ENCODE measurements at regions not wholly inside any gene's neighbourhood (a gene's known extent, or its start where the extent isn't known, plus 50 kb on each side); places are given as distances from the start of the nearest gene placed in this dataset.
"Not testable (repeated sequence)": the region's sequence is repeated elsewhere in the genome, so short reads cannot be mapped to it uniquely, and the experiment has no call there.

GRCh38 chr4:117014236-117014635 is 71.1 kb downstream of the TRAM1L1 start:
- H3K9ac ChIP-seq (ENCODE audit: low read depth, low read length): no peak overlapping the region
- no peaks in the 10 kb centered on the region for H3K9me3 ChIP-seq (ENCODE audit: control insufficient read depth, insufficient read depth, low read length)
- no peaks in the 10 kb centered on the region for H3K4me1 ChIP-seq (ENCODE audit: insufficient read depth, low read length)
- no peaks in the 10 kb centered on the region for H3K36me3 ChIP-seq (ENCODE audit: insufficient read depth, low read length)

GRCh38 chr4:117010671-117011070 is 74.7 kb downstream of the TRAM1L1 start:
- H3K9me3 ChIP-seq (ENCODE audit: control insufficient read depth, insufficient read depth, low read length): no peaks in the 10 kb centered on the region
- no peak overlapping the region for H3K9ac ChIP-seq (ENCODE audit: low read depth, low read length)
- H3K36me3 ChIP-seq (ENCODE audit: insufficient read depth, low read length): no peaks in the 10 kb centered on the region
- no peaks in the 10 kb centered on the region for H3K4me1 ChIP-seq (ENCODE audit: insufficient read depth, low read length)

- Histone ChIP-seq H3K4me1 (ENCODE audit: insufficient read depth, low read length) (no peaks in the 10 kb centered on the region), H3K9me3 (ENCODE audit: control insufficient read depth, insufficient read depth, low read length) (no peaks in the 10 kb centered on the region), H3K36me3 (ENCODE audit: insufficient read depth, low read length) (no peaks in the 10 kb centered on the region), H3K9ac (ENCODE audit: low read depth, low read length) (no peak overlapping the region)
These were observed 84.3 kb downstream of the TRAM1L1 start for GRCh38 chr4:117001077-117001476.

- Histone ChIP-seq H3K36me3 (ENCODE audit: insufficient read depth, low read length) (no peaks in the 10 kb centered on the region), H3K9me3 (ENCODE audit: control insufficient read depth, insufficient read depth, low read length) (no peaks in the 10 kb centered on the region), H3K4me1 (ENCODE audit: insufficient read depth, low read length) (no peaks in the 10 kb centered on the region), H3K9ac (ENCODE audit: low read depth, low read length) (no peak overlapping the region)
These were observed 102.7 kb downstream of the TRAM1L1 start for GRCh38 chr4:116982656-116983055.

- H3K36me3 ChIP-seq (ENCODE audit: insufficient read depth, low read length); H3K9ac ChIP-seq (ENCODE audit: low read depth, low read length); H3K9me3 ChIP-seq (ENCODE audit: control insufficient read depth, insufficient read depth, low read length); H3K4me1 ChIP-seq (ENCODE audit: insufficient read depth, low read length): not testable (repeated sequence)
These were observed 104.9 kb downstream of the TRAM1L1 start for GRCh38 chr4:116980436-116980835.

GRCh38 chr4:116959045-116959444 is 126.3 kb downstream of the TRAM1L1 start:
- H3K4me1 ChIP-seq (ENCODE audit: insufficient read depth, low read length): no peaks in the 10 kb centered on the region
- H3K9ac ChIP-seq (ENCODE audit: low read depth, low read length): no peak overlapping the region
- no peaks in the 10 kb centered on the region for H3K36me3 ChIP-seq (ENCODE audit: insufficient read depth, low read length)
- H3K9me3 ChIP-seq (ENCODE audit: control insufficient read depth, insufficient read depth, low read length): no peaks in the 10 kb centered on the region

GRCh38 chr4:116953947-116954346 is 131.4 kb downstream of the TRAM1L1 start:
- Histone ChIP-seq H3K9ac (ENCODE audit: low read depth, low read length) (no peak overlapping the region), H3K4me1 (ENCODE audit: insufficient read depth, low read length) (no peaks in the 10 kb centered on the region), H3K9me3 (ENCODE audit: control insufficient read depth, insufficient read depth, low read length) (no peaks in the 10 kb centered on the region), H3K36me3 (ENCODE audit: insufficient read depth, low read length) (no peaks in the 10 kb centered on the region)

GRCh38 chr4:116952530-116953136 is 132.7 kb downstream of the TRAM1L1 start:
- Histone ChIP-seq H3K36me3 (ENCODE audit: insufficient read depth, low read length) (no peaks in the 10 kb centered on the region), H3K4me1 (ENCODE audit: insufficient read depth, low read length) (no peaks in the 10 kb centered on the region), H3K9me3 (ENCODE audit: control insufficient read depth, insufficient read depth, low read length) (no peaks in the 10 kb centered on the region), H3K9ac (ENCODE audit: low read depth, low read length) (no peak overlapping the region)

GRCh38 chr4:116949856-116950255 is 135.5 kb downstream of the TRAM1L1 start:
- no peaks in the 10 kb centered on the region for H3K9me3 ChIP-seq (ENCODE audit: control insufficient read depth, insufficient read depth, low read length)
- H3K4me1 ChIP-seq (ENCODE audit: insufficient read depth, low read length): no peaks in the 10 kb centered on the region
- H3K36me3 ChIP-seq (ENCODE audit: insufficient read depth, low read length): no peaks in the 10 kb centered on the region
- H3K9ac ChIP-seq (ENCODE audit: low read depth, low read length): no peak overlapping the region

- Histone ChIP-seq H3K9ac (ENCODE audit: low read depth, low read length) (no peak overlapping the region), H3K4me1 (ENCODE audit: insufficient read depth, low read length) (no peaks in the 10 kb centered on the region), H3K36me3 (ENCODE audit: insufficient read depth, low read length) (no peaks in the 10 kb centered on the region), H3K9me3 (ENCODE audit: control insufficient read depth, insufficient read depth, low read length) (no peaks in the 10 kb centered on the region)
These were observed 143.1 kb downstream of the TRAM1L1 start for GRCh38 chr4:116942315-116942714.

- H3K36me3 ChIP-seq (ENCODE audit: insufficient read depth, low read length): no peaks in the 10 kb centered on the region
- no peaks in the 10 kb centered on the region for H3K4me1 ChIP-seq (ENCODE audit: insufficient read depth, low read length)
- no peak overlapping the region for H3K9ac ChIP-seq (ENCODE audit: low read depth, low read length)
- H3K9me3 ChIP-seq (ENCODE audit: control insufficient read depth, insufficient read depth, low read length): no peaks in the 10 kb centered on the region
These were observed 155.0 kb downstream of the TRAM1L1 start for GRCh38 chr4:116930329-116930728.

- H3K9ac ChIP-seq (ENCODE audit: low read depth, low read length): peak overlapping the region; percentile 67; the same call in 1 of the 2 replicates
- H3K36me3 ChIP-seq (ENCODE audit: insufficient read depth, low read length): no peaks in the 10 kb centered on the region
- H3K9me3 ChIP-seq (ENCODE audit: control insufficient read depth, insufficient read depth, low read length): no peaks in the 10 kb centered on the region
- no peaks in the 10 kb centered on the region for H3K4me1 ChIP-seq (ENCODE audit: insufficient read depth, low read length)
These were observed 158.6 kb downstream of the TRAM1L1 start for GRCh38 chr4:116926631-116927295.

- Histone ChIP-seq H3K4me1 (ENCODE audit: insufficient read depth, low read length) (no peaks in the 10 kb centered on the region), H3K9me3 (ENCODE audit: control insufficient read depth, insufficient read depth, low read length) (no peaks in the 10 kb centered on the region), H3K36me3 (ENCODE audit: insufficient read depth, low read length) (no peaks in the 10 kb centered on the region), H3K9ac (ENCODE audit: low read depth, low read length) (peak overlapping the region; percentile 67)
These were observed 159.4 kb downstream of the TRAM1L1 start for GRCh38 chr4:116925900-116926457.

GRCh38 chr4:116923389-116923788 is 162.0 kb downstream of the TRAM1L1 start:
- H3K9me3 ChIP-seq (ENCODE audit: control insufficient read depth, insufficient read depth, low read length): no peaks in the 10 kb centered on the region
- H3K4me1 ChIP-seq (ENCODE audit: insufficient read depth, low read length): no peaks in the 10 kb centered on the region
- no peak overlapping the region for H3K9ac ChIP-seq (ENCODE audit: low read depth, low read length)
- no peaks in the 10 kb centered on the region for H3K36me3 ChIP-seq (ENCODE audit: insufficient read depth, low read length)

GRCh38 chr4:116913451-116913850 is 171.9 kb downstream of the TRAM1L1 start:
- no peaks in the 10 kb centered on the region for H3K36me3 ChIP-seq (ENCODE audit: insufficient read depth, low read length)
- H3K9me3 ChIP-seq (ENCODE audit: control insufficient read depth, insufficient read depth, low read length): no peaks in the 10 kb centered on the region
- no peaks in the 10 kb centered on the region for H3K4me1 ChIP-seq (ENCODE audit: insufficient read depth, low read length)
- H3K9ac ChIP-seq (ENCODE audit: low read depth, low read length): no peak overlapping the region
